RWPE1 (cell line): ENCODE measurements at regions not wholly inside any gene's neighbourhood (a gene's known extent, or its start where the extent isn't known, plus 50 kb on each side); places are given as distances from the start of the nearest gene placed in this dataset.
A peak's percentile ranks its signal among the peaks of the same experiment; 100 is the strongest.

Experiments
- CTCF ChIA-PET: fragments of 350-600 bp; sonication (Branson Sonifier 250); formaldehyde crosslinking; extraction: SDS; loops from one replicate; lab custom pipeline; 2021; lab: Yijun Ruan, JAX
- POLR2A ChIA-PET: fragments of 400-600 bp; formaldehyde crosslinking; extraction: SDS; loops from one replicate; lab custom pipeline; 2020; ENCODE audit warnings: antibody characterized with exemption; ENCODE audit not compliant: low non-redundant PET; lab: Yijun Ruan, JAX
- DNase-seq: peaks from one replicate; pipeline ENCODE4 v3.0.0; 2012; ENCODE audit warnings: low spot score
- H3K27ac ChIP-seq: fragments of 450-650 bp; 2 replicates; pipeline ENCODE4 v1.5.1; 2017
- TF ChIP-seq, protein P1 (sequence below): fragments of 450-650 bp; conservative IDR thresholded peaks from 2 replicates; pipeline ENCODE4 v1.5.1; 2017; ENCODE audit warnings: low read depth, mild to moderate bottlenecking

DNA sequence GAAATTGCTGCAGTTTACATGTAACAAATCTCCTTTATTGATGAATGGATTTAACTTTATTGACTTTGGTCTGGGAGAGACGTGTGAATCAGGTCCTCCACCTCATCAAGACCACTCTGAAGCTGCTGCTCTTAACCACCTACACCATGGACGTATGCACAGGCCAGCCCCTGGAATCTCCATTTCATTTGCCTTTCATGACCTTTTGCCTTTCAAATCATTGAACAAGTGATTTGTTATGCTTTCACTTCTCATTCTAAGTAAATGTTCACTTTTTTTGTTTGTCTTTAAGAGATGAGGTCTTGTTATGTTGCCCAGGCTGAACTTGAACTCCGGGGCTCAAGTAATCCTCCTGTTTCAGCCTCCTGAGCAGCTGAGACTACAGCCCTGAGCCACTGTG lies 240.0 kb upstream of the SERP2 start:
- TF ChIP-seq, protein P1, sequence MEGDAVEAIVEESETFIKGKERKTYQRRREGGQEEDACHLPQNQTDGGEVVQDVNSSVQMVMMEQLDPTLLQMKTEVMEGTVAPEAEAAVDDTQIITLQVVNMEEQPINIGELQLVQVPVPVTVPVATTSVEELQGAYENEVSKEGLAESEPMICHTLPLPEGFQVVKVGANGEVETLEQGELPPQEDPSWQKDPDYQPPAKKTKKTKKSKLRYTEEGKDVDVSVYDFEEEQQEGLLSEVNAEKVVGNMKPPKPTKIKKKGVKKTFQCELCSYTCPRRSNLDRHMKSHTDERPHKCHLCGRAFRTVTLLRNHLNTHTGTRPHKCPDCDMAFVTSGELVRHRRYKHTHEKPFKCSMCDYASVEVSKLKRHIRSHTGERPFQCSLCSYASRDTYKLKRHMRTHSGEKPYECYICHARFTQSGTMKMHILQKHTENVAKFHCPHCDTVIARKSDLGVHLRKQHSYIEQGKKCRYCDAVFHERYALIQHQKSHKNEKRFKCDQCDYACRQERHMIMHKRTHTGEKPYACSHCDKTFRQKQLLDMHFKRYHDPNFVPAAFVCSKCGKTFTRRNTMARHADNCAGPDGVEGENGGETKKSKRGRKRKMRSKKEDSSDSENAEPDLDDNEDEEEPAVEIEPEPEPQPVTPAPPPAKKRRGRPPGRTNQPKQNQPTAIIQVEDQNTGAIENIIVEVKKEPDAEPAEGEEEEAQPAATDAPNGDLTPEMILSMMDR: no peak
- ChIA-PET CTCF (no interaction called here), POLR2A (no interaction called here)
- no peak overlapping the region for H3K27ac ChIP-seq
- no peak for DNase-seq

DNA sequence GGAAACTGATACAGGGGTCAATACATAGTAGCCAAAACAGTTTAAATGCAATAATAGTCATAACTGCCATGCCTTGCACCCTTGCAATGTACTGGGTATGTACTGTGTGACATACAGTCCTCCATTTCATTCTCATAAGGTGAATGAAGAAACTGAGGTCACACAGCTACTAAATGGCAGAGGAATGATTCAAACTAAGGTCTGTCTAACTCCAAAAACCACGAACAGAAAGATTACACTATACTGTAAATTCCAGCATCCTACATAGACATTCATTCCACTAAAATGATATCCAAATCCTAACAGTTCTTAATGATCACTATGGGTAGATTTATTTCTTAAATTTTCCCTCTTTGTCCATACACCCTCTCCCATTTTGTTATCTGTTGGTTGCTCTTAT lies 238.1 kb upstream of the SERP2 start:
- TF ChIP-seq, protein P1: no peak
- CTCF ChIA-PET: no interaction called here
- POLR2A ChIA-PET: no interaction called here
- no peak overlapping the region for H3K27ac ChIP-seq
- DNase-seq: no peak

DNA sequence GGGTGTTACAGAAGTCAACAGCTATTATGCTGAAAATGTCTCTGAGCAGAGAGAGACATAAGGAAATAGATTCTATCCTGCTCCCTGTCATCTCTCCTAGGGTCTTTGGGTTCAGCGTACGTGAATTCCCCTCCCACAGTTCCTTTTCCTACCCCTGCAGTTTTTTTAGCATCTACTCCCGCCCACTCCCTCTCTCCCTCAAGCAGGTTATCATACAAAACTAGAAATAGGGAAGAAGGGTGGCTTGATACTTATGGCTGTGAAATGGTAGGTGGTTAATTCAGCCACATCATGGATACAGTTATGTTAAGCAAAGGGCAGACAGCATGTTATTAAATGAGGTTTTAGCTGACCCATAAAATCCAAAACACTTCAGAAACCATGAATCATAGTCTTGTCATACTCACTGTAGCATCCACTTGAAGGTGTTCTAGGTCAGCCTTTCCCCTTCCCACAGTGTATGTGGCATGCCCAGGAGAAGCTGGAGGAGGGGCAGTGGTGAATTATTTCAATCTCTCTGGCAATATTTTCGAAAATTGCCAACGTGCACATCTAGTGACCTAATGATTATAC lies 236.8 kb upstream of the SERP2 start:
- DNase-seq: no peak
- ChIA-PET POLR2A (no interaction called here), CTCF (interaction anchor here (0.7 kb wide), 1 partner anchor 347 kb away, joined by 3 read pairs; no protein-coding TSS in a partner anchor)
- TF ChIP-seq, protein P1: no peak
- no peak overlapping the region for H3K27ac ChIP-seq

DNA sequence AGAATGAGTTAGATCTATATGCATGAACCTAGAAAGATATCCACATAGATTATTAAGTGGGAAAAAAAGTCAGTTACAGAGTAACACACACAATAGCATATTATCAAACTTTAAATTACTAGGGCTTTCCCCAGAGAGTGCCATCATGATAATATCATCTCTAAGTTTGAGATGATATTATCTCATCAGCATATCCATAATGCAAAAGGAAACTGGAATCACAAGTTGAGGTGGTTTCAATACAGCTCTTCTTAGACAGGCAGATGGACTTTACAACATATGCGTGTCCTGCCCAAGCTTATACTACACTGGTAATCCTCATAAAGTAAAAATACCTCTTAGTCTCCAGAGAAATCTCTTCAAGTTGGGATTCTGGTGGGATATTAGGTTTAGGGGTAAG lies 236.2 kb upstream of the SERP2 start:
- ChIA-PET POLR2A (interaction anchor here (0.7 kb wide), 1 partner anchor 163 kb away, joined by 7 read pairs; no protein-coding TSS in a partner anchor), CTCF (no interaction called here)
- no peak overlapping the region for H3K27ac ChIP-seq
- no peak for DNase-seq
- TF ChIP-seq, protein P1: no peak

DNA sequence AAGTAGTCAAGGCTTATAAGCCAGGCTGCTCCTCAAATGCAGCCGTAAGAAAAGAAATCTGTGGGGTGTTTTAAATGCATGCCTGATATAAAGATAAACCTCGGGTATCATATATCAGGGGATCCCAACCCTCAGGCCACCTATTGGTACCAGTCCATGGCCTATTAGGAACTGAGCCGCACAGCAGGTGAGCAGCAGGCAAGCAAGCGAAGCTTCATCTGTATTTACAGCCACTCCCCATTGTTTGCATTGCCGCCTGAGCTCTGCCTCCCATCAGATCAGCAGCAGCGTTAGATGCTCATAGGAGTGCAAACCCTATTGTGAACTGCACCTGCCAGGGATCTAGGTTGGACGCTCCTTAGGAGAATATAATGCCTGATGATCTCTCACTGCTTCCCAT lies 233.5 kb upstream of the SERP2 start:
- ChIA-PET CTCF (no interaction called here), POLR2A (no interaction called here)
- TF ChIP-seq, protein P1: no peak
- DNase-seq: no peak
- H3K27ac ChIP-seq: no peak overlapping the region

DNA sequence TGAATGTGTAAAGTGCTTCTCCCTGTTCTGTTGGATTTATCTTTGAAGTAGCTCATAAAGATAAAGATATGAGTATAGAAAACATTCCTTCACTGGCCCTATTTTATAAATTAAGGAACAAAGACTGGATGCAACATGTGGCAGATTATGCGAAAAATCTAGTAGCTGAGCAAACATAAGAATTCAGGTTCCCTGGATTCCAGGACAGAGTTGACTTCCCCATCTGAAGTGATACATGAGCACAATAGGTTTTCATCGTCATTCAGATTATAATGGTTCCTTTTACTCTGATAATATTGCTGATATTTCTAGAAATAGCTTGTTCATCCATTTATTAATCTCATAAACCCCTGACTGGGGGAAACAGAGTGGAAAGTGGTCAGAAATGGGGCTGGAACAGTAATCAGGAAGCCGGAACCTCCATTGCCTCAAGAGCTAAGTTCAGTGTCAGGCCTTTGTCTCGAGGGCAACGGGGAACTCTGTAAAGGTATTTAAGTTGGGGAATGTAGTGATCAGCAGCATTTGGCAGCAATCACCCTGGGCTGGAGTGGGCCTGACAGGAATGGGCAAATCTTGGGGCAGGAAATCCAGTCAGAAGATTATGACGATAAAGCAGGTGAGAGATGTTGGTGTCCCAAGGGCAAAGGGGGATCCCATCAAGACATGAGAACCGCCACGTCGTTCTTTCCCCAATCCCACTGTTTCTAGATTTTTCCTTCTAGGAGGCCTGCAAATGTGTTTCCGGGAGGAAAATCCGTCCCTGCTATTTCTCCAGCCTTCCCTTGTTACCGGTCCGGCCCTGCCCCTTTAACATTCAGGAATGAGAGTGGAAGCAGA lies 232.5 kb upstream of the SERP2 start:
- peak; percentile 44 for DNase-seq
- TF ChIP-seq, protein P1: no peak
- peak overlapping the region; percentile 95 for H3K27ac ChIP-seq
- POLR2A ChIA-PET: interaction anchor here (0.7 kb wide), 1 partner anchor 296 kb away, joined by 3 read pairs; no protein-coding TSS in a partner anchor
- CTCF ChIA-PET: no interaction called here
